ENCODE measurements at regions not wholly inside any gene's neighbourhood (a gene's known extent, or its start where the extent isn't known, plus 50 kb on each side); places are given as distances from the start of the nearest gene placed in this dataset.
"Not testable (repeated sequence)": the region's sequence is repeated elsewhere in the genome, so short reads cannot be mapped to it uniquely, and the experiment has no call there.

GRCh38 chr17:27030552-27030951, 263.4 kb upstream of the WSB1 start:
- TF ChIP-seq ZFP1 (CRISPR knock-in tag; IDR thresholded peaks at IDR 0.05); POLR2B (IDR thresholded peaks at IDR 0.05; ENCODE audit: low read depth, partially characterized antibody); MYBL2 (IDR thresholded peaks at IDR 0.05; ENCODE audit: low read depth); MYBL2 (CRISPR knock-in tag; IDR thresholded peaks at IDR 0.05; ENCODE audit: borderline replicate concordance); HMG20B (CRISPR knock-in tag; IDR thresholded peaks at IDR 0.05); ARNT (IDR thresholded peaks at IDR 0.05); HNRNPK (IDR thresholded peaks at IDR 0.05; ENCODE audit: low read depth, low read length, poor library complexity, severe bottlenecking); BRF1 (IDR thresholded peaks at IDR 0.05; ENCODE audit: borderline replicate concordance, extremely low read depth, insufficient read length); NRF1 (conservative IDR thresholded peaks at IDR 0.05 in 1 of 2, IDR thresholded peaks at IDR 0.05 in 1 of 2): not testable (repeated sequence)

All from K562 (cell line).